GM23248 (cell line): ENCODE measurements at regions not wholly inside any gene's neighbourhood (a gene's known extent, or its start where the extent isn't known, plus 50 kb on each side); places are given as distances from the start of the nearest gene placed in this dataset.

Experiments used
- EZH2 ChIP-seq: fragments of 200-600 bp; sonication (generic); IDR thresholded peaks from 2 replicates; pipeline ENCODE4 v1.6.1; 2018; ENCODE audit warnings: antibody characterized with exemption, mild to moderate bottlenecking; ENCODE audit not compliant: insufficient read depth, poor library complexity, severe bottlenecking
- EZH2phosphoT487 ChIP-seq: fragments of 200-600 bp; sonication (generic); IDR thresholded peaks from 2 replicates; pipeline ENCODE4 v1.6.1; 2018; ENCODE audit warnings: antibody characterized with exemption, moderate library complexity, mild to moderate bottlenecking, low read depth; ENCODE audit not compliant: insufficient read depth

- TF ChIP-seq EZH2 (no peak), EZH2phosphoT487 (no peak)
Measured at GRCh38 chr18:39031647-39032046, 1466.0 kb upstream of the CELF4 start.
